H1 (cell line): ENCODE measurements at regions not wholly inside any gene's neighbourhood (a gene's known extent, or its start where the extent isn't known, plus 50 kb on each side); places are given as distances from the start of the nearest gene placed in this dataset.

Source experiments
- CTCF ChIA-PET: fragments of 300-600 bp; sonication (Branson Sonifier 250); formaldehyde crosslinking; loops from one replicate; lab custom pipeline; 2021; ENCODE audit not compliant: partially characterized antibody; lab: Charles Lee
- POLR2A ChIA-PET: fragments of 300-600 bp; sonication (Branson Sonifier 250); formaldehyde crosslinking; loops from one replicate; lab custom pipeline; 2021; ENCODE audit warnings: inconsistent platforms; ENCODE audit not compliant: partially characterized antibody; lab: Charles Lee
- DNase-seq, 2 experiments: peaks; one replicate each; pipeline versions ENCODE4 v3.0.0 to v3.0.0-alpha.2; 2010 to 2022; ENCODE audit warnings: low spot score in 2 of 2, low read depth in 1 of 2, mixed read lengths in 1 of 2
- FAIRE-seq: peaks from 2 replicates; lab custom pipeline; 2011; peaks lifted over from hg19 to GRCh38; lab: Jason Lieb, UNC
- H2AFZ ChIP-seq: 2 replicates; pipeline ENCODE4 v1.8.1; 2012; ENCODE audit warnings: low read length, inconsistent platforms
- H2AK5ac ChIP-seq: 2 replicates; pipeline ENCODE4 v1.6.1; 2013; ENCODE audit warnings: low read depth, low read length
- H2BK120ac ChIP-seq: replicated peaks from 2 replicates; pipeline ENCODE3; 2013; ENCODE audit warnings: low read depth, low read length, inconsistent platforms
- H2BK12ac ChIP-seq: 2 replicates; pipeline ENCODE4 v1.6.1; 2013; ENCODE audit warnings: low read depth, low read length
- H2BK15ac ChIP-seq: 2 replicates; pipeline ENCODE4 v1.6.1; 2013; ENCODE audit warnings: low read length
- H2BK20ac ChIP-seq: 2 replicates; pipeline ENCODE4 v1.6.1; 2013; ENCODE audit warnings: low read length
- H2BK5ac ChIP-seq: 2 replicates; pipeline ENCODE4 v1.6.1; 2013; ENCODE audit warnings: low read depth, low read length
- H3K14ac ChIP-seq: 2 replicates; pipeline ENCODE4 v1.6.1; 2013; ENCODE audit warnings: inconsistent platforms; ENCODE audit not compliant: insufficient read length
- H3K18ac ChIP-seq: 2 replicates; pipeline ENCODE4 v1.6.1; 2013; ENCODE audit warnings: low read length; ENCODE audit errors: extremely low read depth
- H3K23ac ChIP-seq: 2 replicates; pipeline ENCODE4 v1.6.1; 2013; ENCODE audit warnings: inconsistent platforms; ENCODE audit not compliant: insufficient read length
- H3K23me2 ChIP-seq: 2 replicates; pipeline ENCODE4 v1.6.1; 2013; ENCODE audit warnings: low read depth, low read length
- H3K27ac ChIP-seq: 2 replicates; pipeline ENCODE4 v1.6.1; 2011; ENCODE audit warnings: low read depth, low read length, inconsistent platforms
- H3K27me3 ChIP-seq, 4 experiments: replicated peaks in 1 of 4; 1 replicate in 1 of 4; 2 replicates in 3 of 4; pipeline versions ENCODE4 v1.6.1 to v1.8.1; 2011 to 2013; ENCODE audit warnings: low read length in 3 of 4, mild to moderate bottlenecking in 3 of 4, inconsistent platforms in 2 of 4, mixed read lengths in 2 of 4, moderate library complexity in 1 of 4; ENCODE audit not compliant: control insufficient read depth in 3 of 4, insufficient read depth in 3 of 4; ENCODE audit errors: extremely low read depth in 1 of 4
- H3K36me3 ChIP-seq, 4 experiments: 2 replicates each; pipeline versions ENCODE4 v1.6.1 to v1.8.1; 2011 to 2013; ENCODE audit warnings: mild to moderate bottlenecking in 4 of 4, low read length in 3 of 4, moderate library complexity in 2 of 4, control low read depth in 1 of 4, inconsistent platforms in 1 of 4; ENCODE audit not compliant: insufficient read depth in 4 of 4, control insufficient read depth in 2 of 4
- H3K4ac ChIP-seq: replicated peaks from 2 replicates; pipeline ENCODE3; 2013; ENCODE audit warnings: low read length, low read depth, mixed read lengths, inconsistent platforms; ENCODE audit not compliant: insufficient read length
- H3K4me1 ChIP-seq, 4 experiments: replicated peaks in 1 of 4; 1 replicate in 1 of 4; 2 replicates in 3 of 4; pipeline versions ENCODE4 v1.6.1 to v1.8.1; 2011 to 2013; ENCODE audit warnings: low read length in 3 of 4, inconsistent platforms in 2 of 4, mixed read lengths in 1 of 4; ENCODE audit not compliant: insufficient read depth in 4 of 4, control insufficient read depth in 3 of 4
- H3K4me2 ChIP-seq, 2 experiments: 2 replicates each; pipeline versions ENCODE4 v1.6.1 to v1.8.1; 2011 to 2013; ENCODE audit warnings: low read depth in 2 of 2, low read length in 2 of 2, control low read depth in 1 of 2, inconsistent platforms in 1 of 2, mild to moderate bottlenecking in 1 of 2; ENCODE audit not compliant: insufficient read depth in 1 of 2
- H3K4me3 ChIP-seq, 4 experiments: fragments of 200-600, 300-600 bp in 1 of 4; sonication (generic), shearing (Covaris generic), sonication (Bioruptor Twin) in 1 of 4; 2 replicates each; pipeline versions ENCODE4 v1.5.1 to v1.8.1; 2011 to 2016; ENCODE audit warnings: low read length in 4 of 4, low read depth in 3 of 4, control low read depth in 2 of 4, inconsistent platforms in 2 of 4, mild to moderate bottlenecking in 2 of 4, mixed read lengths in 1 of 4, moderate library complexity in 1 of 4; ENCODE audit not compliant: insufficient read depth in 2 of 4; ENCODE audit errors: extremely low read depth in 1 of 4
- H3K56ac ChIP-seq: replicated peaks from 2 replicates; pipeline ENCODE3; 2013; ENCODE audit warnings: low read depth, mild to moderate bottlenecking, mixed read lengths, low read length, inconsistent platforms; ENCODE audit not compliant: insufficient read length
- H3K79me1 ChIP-seq: 2 replicates; pipeline ENCODE4 v1.6.1; 2013; ENCODE audit warnings: low read depth, low read length, control low read depth
- H3K79me2 ChIP-seq, 2 experiments: 2 replicates each; pipeline versions ENCODE4 v1.6.1 to v1.8.1; 2012 to 2013; ENCODE audit warnings: low read length in 2 of 2, mild to moderate bottlenecking in 2 of 2, inconsistent platforms in 1 of 2; ENCODE audit not compliant: insufficient read depth in 2 of 2, control insufficient read depth in 1 of 2
- H3K9ac ChIP-seq, 4 experiments: replicated peaks in 1 of 4; 1 replicate in 1 of 4; 2 replicates in 3 of 4; pipeline versions ENCODE4 v1.6.1 to v1.8.1; 2011 to 2013; ENCODE audit warnings: low read depth in 3 of 4, low read length in 3 of 4, control low read depth in 2 of 4, mild to moderate bottlenecking in 2 of 4, moderate library complexity in 2 of 4, inconsistent platforms in 1 of 4; ENCODE audit errors: extremely low read depth in 1 of 4
- H3K9me3 ChIP-seq, 2 experiments: 2 replicates each; pipeline versions ENCODE4 v1.6.1 to v1.8.1; 2012 to 2013; ENCODE audit warnings: mild to moderate bottlenecking in 2 of 2, moderate library complexity in 2 of 2, control low read depth in 1 of 2, inconsistent platforms in 1 of 2, low read depth in 1 of 2, low read length in 1 of 2, mixed read lengths in 1 of 2; ENCODE audit not compliant: insufficient read depth in 2 of 2
- H4K20me1 ChIP-seq, 2 experiments: replicated peaks in 1 of 2; 2 replicates each; pipeline versions ENCODE3 to v1.8.1; 2011 to 2013; ENCODE audit warnings: inconsistent platforms in 2 of 2, low read length in 2 of 2, mild to moderate bottlenecking in 1 of 2; ENCODE audit not compliant: insufficient read depth in 2 of 2, control insufficient read depth in 1 of 2
- H4K5ac ChIP-seq: 2 replicates; pipeline ENCODE4 v1.6.1; 2013; ENCODE audit warnings: low read length, low read depth, mixed read lengths, inconsistent platforms; ENCODE audit not compliant: insufficient read length
- H4K8ac ChIP-seq: 2 replicates; pipeline ENCODE4 v1.8.0; 2013; ENCODE audit warnings: mild to moderate bottlenecking, moderate library complexity, low read length, inconsistent platforms; ENCODE audit not compliant: insufficient read depth; ENCODE audit errors: extremely low read depth
- H4K91ac ChIP-seq: replicated peaks from 2 replicates; pipeline ENCODE3; 2013; ENCODE audit warnings: low read length, mixed read lengths, inconsistent platforms; ENCODE audit not compliant: insufficient read length
- MAFK ChIP-seq: IDR thresholded peaks from 2 replicates; pipeline ENCODE4 v1.6.1; 2012; ENCODE audit warnings: low read depth, mild to moderate bottlenecking, improper control_type of control experiment, low read length
- NANOG ChIP-seq: IDR thresholded peaks from 2 replicates; pipeline ENCODE4 v1.6.1; 2011; ENCODE audit warnings: low read length, low read depth, mild to moderate bottlenecking, inconsistent platforms; ENCODE audit not compliant: insufficient read depth, poor library complexity, severe bottlenecking
- PHF8 ChIP-seq: fragments of 200-600 bp; sonication (generic); conservative IDR thresholded peaks from 2 replicates; pipeline ENCODE4 v1.7.1; 2012; ENCODE audit warnings: low read depth, mild to moderate bottlenecking, inconsistent platforms, low read length, moderate library complexity
- SP4 ChIP-seq: IDR thresholded peaks from 2 replicates; pipeline ENCODE4 v1.6.1; 2012; ENCODE audit warnings: low read length, inconsistent platforms
- WGBS, 2 experiments: shearing (Covaris generic) in 1 of 2; methylation state at CpG; one replicate each; pipeline versions ENCODE4 v1.1.6 to v1.1.7; 2013 to 2015; ENCODE audit warnings: low lambda C conversion rate in 2 of 2, mixed read lengths in 2 of 2, inconsistent platforms in 1 of 2, low coverage in 1 of 2, missing lambda C conversion rate in 1 of 2; ENCODE audit not compliant: insufficient replicate concordance in 2 of 2, insufficient coverage in 1 of 2, insufficient read length in 1 of 2; ENCODE audit errors: extremely low coverage in 1 of 2, missing lambda C conversion rate in 1 of 2; 5-methylcytosine and 5-hydroxymethylcytosine counted together
- TF ChIP-seq, protein P1 (sequence below): IDR thresholded peaks from 2 replicates; pipeline ENCODE4 v1.6.1; 2012; ENCODE audit warnings: inconsistent platforms

DNA sequence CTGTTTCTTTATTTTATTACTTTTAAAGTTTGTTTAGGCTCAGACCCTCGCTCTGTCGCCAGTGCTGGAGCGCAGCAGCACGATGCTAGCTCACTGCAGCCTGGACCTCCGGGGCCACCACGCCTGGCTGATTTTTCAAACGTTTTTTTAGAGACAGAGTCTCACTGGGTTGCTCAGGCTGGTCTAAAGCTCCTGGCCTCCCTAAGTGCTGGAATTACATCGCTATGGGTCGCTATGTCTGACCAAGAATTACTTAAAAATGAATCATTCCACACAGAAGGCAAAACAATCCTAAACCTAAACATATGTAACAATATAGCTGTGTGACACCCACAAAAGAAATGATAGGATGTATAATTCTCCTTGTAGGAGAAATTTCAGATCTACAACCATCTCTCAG, 86.9 kb upstream of the SIMC1 start:
- H3K56ac ChIP-seq: no peak overlapping the region
- H3K14ac ChIP-seq: no peak overlapping the region
- 76% methylated on average over 9 of the region's 9 CpGs; no CpG with 5 or more reads in 1 of the 2 experiments for WGBS, 2 experiments
- no peaks in the 10 kb centered on the region for H4K20me1 ChIP-seq
- ChIA-PET POLR2A (interaction anchor here (1.4 kb wide), 1 partner anchor 16 kb away, joined by 3 read pairs; no protein-coding TSS in a partner anchor), CTCF (interaction anchor here (2.3 kb wide), 1 partner anchor 17 kb away, joined by 11 read pairs; no protein-coding TSS in a partner anchor)
- H3K36me3 ChIP-seq: no peaks in the 10 kb centered on the region
- H3K4me3 ChIP-seq: no peak overlapping the region
- H2BK20ac ChIP-seq: no peak overlapping the region
- H3K9ac ChIP-seq: no peak overlapping the region
- no peak overlapping the region for H2BK15ac ChIP-seq
- peaks cover 0 to 15% (median 7%) of the 10 kb centered on the region in 4 experiments; a peak in 5 of 7 replicates for H3K4me1 ChIP-seq
- H3K27ac ChIP-seq: no peak overlapping the region
- H4K8ac ChIP-seq: no peak overlapping the region
- no peak overlapping the region for H2AK5ac ChIP-seq
- H3K23ac ChIP-seq: no peak overlapping the region
- no peak overlapping the region for H2BK12ac ChIP-seq
- H2BK120ac ChIP-seq: no peak overlapping the region
- H3K23me2 ChIP-seq: no peaks in the 10 kb centered on the region
- DNase-seq (no peak), FAIRE-seq (no peak)
- H3K18ac ChIP-seq: no peak overlapping the region
- no peak overlapping the region for H3K4ac ChIP-seq
- H4K5ac ChIP-seq: no peak overlapping the region
- H3K27me3 ChIP-seq: no peaks in the 10 kb centered on the region; a peak in 2 of 7 replicates
- H3K4me2 ChIP-seq: no peak overlapping the region
- H3K9me3 ChIP-seq: no peaks in the 10 kb centered on the region
- no peaks in the 10 kb centered on the region for H3K79me1 ChIP-seq
- no peak overlapping the region for H2BK5ac ChIP-seq
- no peak overlapping the region for H4K91ac ChIP-seq
- H3K79me2 ChIP-seq: no peaks in the 10 kb centered on the region
- H2AFZ ChIP-seq: no peak overlapping the region
- TF ChIP-seq SP4 (no peak), PHF8 (no peak), MAFK (no peak), NANOG (no peak)
- TF ChIP-seq, protein P1, sequence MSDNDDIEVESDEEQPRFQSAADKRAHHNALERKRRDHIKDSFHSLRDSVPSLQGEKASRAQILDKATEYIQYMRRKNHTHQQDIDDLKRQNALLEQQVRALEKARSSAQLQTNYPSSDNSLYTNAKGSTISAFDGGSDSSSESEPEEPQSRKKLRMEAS: no peak
